Spleen (tissue), 11 donors: ENCODE measurements at regions not wholly inside any gene's neighbourhood (a gene's known extent, or its start where the extent isn't known, plus 50 kb on each side); places are given as distances from the start of the nearest gene placed in this dataset.
"Not testable (repeated sequence)": the region's sequence is repeated elsewhere in the genome, so short reads cannot be mapped to it uniquely, and the experiment has no call there.

Source experiments
- DNase-seq: peaks from one replicate; pipeline ENCODE4 v3.0.0-alpha.2; 2020
- H3K27ac ChIP-seq, 8 donors: fragments of 200-600 bp; sonication (generic) in 7 of 8; 1 replicate in 4 of 8; 2 replicates in 4 of 8; pipeline versions ENCODE4 v1.5.0 to v1.8.0; 2016 to 2021; ENCODE audit warnings: inconsistent platforms in 4 of 8, mild to moderate bottlenecking in 4 of 8, moderate library complexity in 1 of 8
- H3K27me3 ChIP-seq, 7 donors: fragments of 200-600 bp; sonication (generic) in 6 of 7; replicated peaks in 1 of 7; 1 replicate in 4 of 7; 2 replicates in 3 of 7; pipeline versions ENCODE4 v1.5.0 to v1.8.0; 2016 to 2021; ENCODE audit warnings: inconsistent platforms in 3 of 7, mild to moderate bottlenecking in 1 of 7
- H3K36me3 ChIP-seq, 6 donors: fragments of 200-600 bp; sonication (generic) in 5 of 6; 1 replicate in 4 of 6; 2 replicates in 2 of 6; pipeline versions ENCODE4 v1.5.0 to v1.8.0; 2016 to 2021; ENCODE audit warnings: inconsistent platforms in 2 of 6
- H3K4me1 ChIP-seq, 6 donors: fragments of 200-600 bp; sonication (generic) in 5 of 6; 1 replicate in 3 of 6; 2 replicates in 3 of 6; pipeline versions ENCODE4 v1.5.0 to v1.8.0; 2016 to 2021; ENCODE audit warnings: inconsistent platforms in 3 of 6
- H3K4me3 ChIP-seq, 8 donors: fragments of 200-600 bp; sonication (generic) in 7 of 8; 1 replicate in 4 of 8; 2 replicates in 4 of 8; pipeline versions ENCODE4 v1.5.0 to v1.8.0; 2016 to 2021; ENCODE audit warnings: inconsistent platforms in 4 of 8, mild to moderate bottlenecking in 4 of 8, moderate library complexity in 2 of 8
- H3K9me3 ChIP-seq, 8 donors: fragments of 200-600 bp; sonication (generic) in 7 of 8; 1 replicate in 4 of 8; 2 replicates in 4 of 8; pipeline versions ENCODE4 v1.5.0 to v1.8.0; 2016 to 2021; ENCODE audit warnings: inconsistent platforms in 4 of 8
- POLR2A ChIP-seq, 3 donors: fragments of 450-650 bp; IDR thresholded peaks; one replicate each; pipeline ENCODE4 v1.5.1; 2017; ENCODE audit warnings: antibody characterized with exemption in 3 of 3, mild to moderate bottlenecking in 1 of 3
- POLR2AphosphoS5 ChIP-seq, 3 donors: sonication (generic); formaldehyde crosslinking; IDR thresholded peaks; one replicate each; pipeline ENCODE4 v1.5.1; 2017; ENCODE audit warnings: antibody characterized with exemption in 3 of 3
- WGBS, 5 donors: extraction: QIAGEN DNeasy Blood & Tissue Kit in 3 of 5; methylation state at CpG; one replicate each; pipeline versions ENCODE4 v1.1.5 to v1.1.7; 2013 to 2018; 5-methylcytosine and 5-hydroxymethylcytosine counted together
- intact Hi-C: fragments of 100-400 bp; cut with DNase I; formaldehyde crosslinking; loops from one replicate; pipeline ENCODE4 v1.15.0; 2023; ENCODE audit warnings: low total_unique reads
- TF ChIP-seq, protein P1 (sequence below), 11 experiments: fragments of 200-600 bp in 7 of 11; fragments of 450-650 bp in 4 of 11; sonication (generic) in 4 of 11; IDR thresholded peaks in 8 of 11; conservative IDR thresholded peaks in 3 of 11; 1 replicate in 7 of 11; 2 replicates in 4 of 11; pipeline versions ENCODE4 v1.4.0 to v1.8.0; 2016 to 2021; ENCODE audit warnings: antibody characterized with exemption in 11 of 11, inconsistent platforms in 4 of 11, mild to moderate bottlenecking in 1 of 11
- donor health status: healthy with polysubstance abuse.
- donor health status: DM: no; HTN: no; CAD: no; lungs with moderate emphysema.
- donor health status: DM: no; HTN: no; CAD: no.
- donor health status: Bipolar disorder and iron deficiency.
- donor health status: healthy.
- donor health status: DM: no; HTN: no; CAD: no.
- donor health status: DM: yes; HTN: yes; CAD: no.

DNA sequence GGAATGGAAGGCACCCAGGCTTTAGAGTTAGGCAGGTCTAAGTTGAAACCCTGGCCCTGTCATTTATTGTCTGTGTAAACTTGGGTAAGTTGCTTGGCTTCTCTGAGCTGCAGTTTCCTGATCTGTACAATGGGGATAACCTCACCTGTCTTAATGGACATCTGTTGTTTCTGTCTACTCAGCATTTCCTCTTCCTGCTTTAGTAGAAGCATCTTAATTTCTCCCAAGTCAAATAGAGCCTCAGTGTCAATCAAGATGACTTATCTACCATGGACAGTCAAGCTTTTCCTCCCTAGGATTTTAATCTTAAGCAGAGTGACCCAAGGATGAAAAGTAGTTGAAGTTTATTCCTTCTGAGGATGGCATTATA lies 119.7 kb downstream of the FZD1 start:
- intact Hi-C loops: no loop called here
- no peak overlapping the region for H3K4me3 ChIP-seq

DNA sequence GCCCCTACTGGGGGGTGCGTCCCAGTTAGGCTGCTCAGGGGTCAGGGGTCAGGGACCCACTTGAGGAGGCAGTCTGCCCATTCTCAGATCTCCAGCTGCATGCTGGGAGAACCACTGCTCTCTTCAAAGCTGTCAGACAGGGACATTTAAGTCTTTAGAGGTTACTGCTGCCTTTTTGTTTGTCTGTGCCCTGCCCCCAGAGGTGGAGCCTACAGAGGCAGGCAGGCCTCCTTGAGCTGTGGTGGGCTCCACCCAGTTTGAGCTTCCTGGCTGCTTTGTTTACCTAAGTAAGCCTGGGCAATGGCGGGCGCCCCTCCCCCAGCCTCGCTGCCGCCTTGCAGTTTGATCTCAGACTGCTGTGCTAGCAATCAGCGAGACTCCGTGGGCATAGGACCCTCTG lies 130.5 kb downstream of the FZD1 start:
- H3K27ac ChIP-seq, DNase-seq, H3K9me3 ChIP-seq, H3K27me3 ChIP-seq, H3K4me1 ChIP-seq, H3K36me3 ChIP-seq, H3K4me3 ChIP-seq, intact Hi-C loops: not testable (repeated sequence)
- 75 to 94% (median 86%) methylated on average over 2 to 7 of the region's 7 CpGs for WGBS, 5 donors

More for the DNA sequence above, 119.7 kb downstream of the FZD1 start:
- TF ChIP-seq, protein P1, sequence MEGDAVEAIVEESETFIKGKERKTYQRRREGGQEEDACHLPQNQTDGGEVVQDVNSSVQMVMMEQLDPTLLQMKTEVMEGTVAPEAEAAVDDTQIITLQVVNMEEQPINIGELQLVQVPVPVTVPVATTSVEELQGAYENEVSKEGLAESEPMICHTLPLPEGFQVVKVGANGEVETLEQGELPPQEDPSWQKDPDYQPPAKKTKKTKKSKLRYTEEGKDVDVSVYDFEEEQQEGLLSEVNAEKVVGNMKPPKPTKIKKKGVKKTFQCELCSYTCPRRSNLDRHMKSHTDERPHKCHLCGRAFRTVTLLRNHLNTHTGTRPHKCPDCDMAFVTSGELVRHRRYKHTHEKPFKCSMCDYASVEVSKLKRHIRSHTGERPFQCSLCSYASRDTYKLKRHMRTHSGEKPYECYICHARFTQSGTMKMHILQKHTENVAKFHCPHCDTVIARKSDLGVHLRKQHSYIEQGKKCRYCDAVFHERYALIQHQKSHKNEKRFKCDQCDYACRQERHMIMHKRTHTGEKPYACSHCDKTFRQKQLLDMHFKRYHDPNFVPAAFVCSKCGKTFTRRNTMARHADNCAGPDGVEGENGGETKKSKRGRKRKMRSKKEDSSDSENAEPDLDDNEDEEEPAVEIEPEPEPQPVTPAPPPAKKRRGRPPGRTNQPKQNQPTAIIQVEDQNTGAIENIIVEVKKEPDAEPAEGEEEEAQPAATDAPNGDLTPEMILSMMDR (IDR thresholded peaks at IDR 0.05 in 8 of 11, conservative IDR thresholded peaks at IDR 0.05 in 3 of 11): no peak
- TF ChIP-seq POLR2A (IDR thresholded peaks at IDR 0.05) (no peak), POLR2AphosphoS5 (IDR thresholded peaks at IDR 0.05) (no peak)
- no peak overlapping the region for H3K27ac ChIP-seq
- H3K36me3 ChIP-seq: no peaks in the 10 kb centered on the region
- H3K4me1 ChIP-seq: no peaks in the 10 kb centered on the region
- H3K9me3 ChIP-seq: peaks cover 0 to under 1% (median 0%) of the 10 kb centered on the region in 8 donors
- no peaks in the 10 kb centered on the region for H3K27me3 ChIP-seq
- no peak for DNase-seq

GRCh38 chr7:91395313-91395712 lies 131.1 kb downstream of the FZD1 start:
- H3K27ac ChIP-seq, H3K27me3 ChIP-seq, intact Hi-C loops, H3K4me1 ChIP-seq, DNase-seq, H3K36me3 ChIP-seq, H3K4me3 ChIP-seq, H3K9me3 ChIP-seq: not testable (repeated sequence)
- 90 to 96% (median 93%) methylated on average over 10 of the region's 10 CpGs for WGBS, 5 donors

- Histone ChIP-seq H3K27me3 (no peaks in the 10 kb centered on the region), H3K36me3 (no peaks in the 10 kb centered on the region), H3K4me3 (no peak overlapping the region), H3K9me3 (peaks cover 0 to 5% (median 0%) of the 10 kb centered on the region in 8 donors), H3K4me1 (no peaks in the 10 kb centered on the region), H3K27ac (no peak overlapping the region)
- intact Hi-C loops: no loop called here
- DNase-seq: no peak
- TF ChIP-seq POLR2AphosphoS5 (IDR thresholded peaks at IDR 0.05): no peak
- WGBS, 5 donors: 79 to 95% (median 83%) methylated on average over 2 of the region's 2 CpGs
These were observed 132.9 kb downstream of the FZD1 start for GRCh38 chr7:91397096-91397495.

DNA sequence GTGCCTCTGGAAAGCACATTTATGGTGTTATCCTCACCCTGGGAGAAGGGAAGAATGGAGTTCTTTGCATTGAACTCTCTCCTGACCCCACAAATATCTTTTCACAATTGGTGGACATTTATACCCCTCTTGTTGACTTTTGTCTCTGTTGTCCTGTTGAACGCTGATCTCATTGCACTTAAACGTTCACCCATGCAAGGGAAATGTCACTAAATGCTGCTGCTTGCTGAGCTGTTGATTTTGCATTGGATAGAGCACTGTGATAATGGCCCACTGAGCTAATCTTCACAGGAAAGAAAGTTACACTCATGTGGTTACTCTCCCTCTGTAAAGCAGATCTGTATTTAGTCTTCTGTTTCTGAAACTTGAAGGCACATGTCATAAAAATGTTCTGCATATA lies 133.4 kb downstream of the FZD1 start:
- WGBS, 5 donors: 45 to 71% (median 66%) methylated on average over 2 of the region's 2 CpGs
- Histone ChIP-seq H3K27me3 (no peaks in the 10 kb centered on the region), H3K4me1 (no peaks in the 10 kb centered on the region), H3K36me3 (no peaks in the 10 kb centered on the region), H3K4me3 (no peak overlapping the region), H3K9me3 (peaks cover 0 to 7% (median 2%) of the 10 kb centered on the region in 8 donors), H3K27ac (no peak overlapping the region)
- TF ChIP-seq, protein P1 (IDR thresholded peaks at IDR 0.05 in 8 of 11, conservative IDR thresholded peaks at IDR 0.05 in 3 of 11): no peak
- TF ChIP-seq POLR2AphosphoS5 (IDR thresholded peaks at IDR 0.05): no peak
- TF ChIP-seq POLR2A (IDR thresholded peaks at IDR 0.05): no peak
- intact Hi-C loops: no loop called here
- DNase-seq: no peak

DNA sequence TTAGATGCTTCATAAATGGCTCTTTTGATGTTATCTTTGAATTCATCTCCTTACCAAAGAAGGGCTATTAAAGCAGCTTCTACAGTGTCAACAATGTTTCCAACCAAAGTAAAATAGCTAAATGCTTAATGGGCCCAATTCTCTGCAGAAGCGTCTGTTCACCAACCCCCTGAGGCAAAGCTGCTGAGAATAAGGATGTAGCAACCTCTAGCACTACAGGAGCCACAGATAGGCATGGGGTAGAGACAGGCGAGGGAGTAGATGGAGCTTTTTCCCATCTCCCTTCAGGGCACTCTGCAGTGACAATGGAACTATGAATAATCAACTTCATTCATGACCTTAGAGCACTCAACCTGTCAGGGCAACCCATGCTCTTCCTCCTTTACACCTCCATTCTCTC lies 134.1 kb downstream of the FZD1 start:
- intact Hi-C loops: no loop called here
- WGBS, 5 donors: 63 to 92% (median 85%) methylated on average over 2 of the region's 2 CpGs
- DNase-seq: no peak
- Histone ChIP-seq H3K4me3 (no peak overlapping the region), H3K9me3 (peaks cover 0 to 7% (median 2%) of the 10 kb centered on the region in 8 donors), H3K36me3 (no peaks in the 10 kb centered on the region), H3K27me3 (no peaks in the 10 kb centered on the region), H3K4me1 (no peaks in the 10 kb centered on the region), H3K27ac (no peak overlapping the region)
- TF ChIP-seq, protein P1 (IDR thresholded peaks at IDR 0.05 in 8 of 11, conservative IDR thresholded peaks at IDR 0.05 in 3 of 11): no peak
- no peak for TF ChIP-seq POLR2A (IDR thresholded peaks at IDR 0.05)
- TF ChIP-seq POLR2AphosphoS5 (IDR thresholded peaks at IDR 0.05): no peak
